HEK293 (cell line): ENCODE measurements at regions not wholly inside any gene's neighbourhood (a gene's known extent, or its start where the extent isn't known, plus 50 kb on each side); places are given as distances from the start of the nearest gene placed in this dataset.
A peak's percentile ranks its signal among the peaks of the same experiment; 100 is the strongest.

Source experiments
- CTCF ChIA-PET: fragments of 350-600 bp; formaldehyde crosslinking; extraction: SDS; loops from one replicate; lab custom pipeline; 2021; ENCODE audit warnings: antibody characterized with exemption; lab: Yijun Ruan, JAX
- POLR2A ChIA-PET: fragments of 300-600 bp; formaldehyde crosslinking; extraction: SDS; loops from one replicate; lab custom pipeline; 2020; ENCODE audit warnings: antibody characterized with exemption, inconsistent platforms; lab: Yijun Ruan, JAX
- H3K27ac ChIP-seq: fragments of 200-500 bp; sonication (Bioruptor generic); 2 replicates; pipeline ENCODE4 v1.5.1; 2014; ENCODE audit warnings: low read depth, low read length, control low read depth, inconsistent platforms; ENCODE audit errors: extremely low read depth
- H3K36me3 ChIP-seq, 2 experiments: fragments of 200-500 bp in 1 of 2; sonication (Bioruptor generic) in 1 of 2; 1 replicate in 1 of 2; 2 replicates in 1 of 2; pipeline ENCODE4 v1.5.1; 2014 to 2017; ENCODE audit warnings: inconsistent platforms in 2 of 2, low read length in 2 of 2; ENCODE audit not compliant: control insufficient read depth in 2 of 2, insufficient read depth in 1 of 2
- H3K4me1 ChIP-seq: fragments of 200-500 bp; sonication (Bioruptor generic); 2 replicates; pipeline ENCODE4 v1.5.1; 2014; ENCODE audit warnings: mild to moderate bottlenecking, low read length, inconsistent platforms; ENCODE audit not compliant: control insufficient read depth, insufficient read depth
- H3K4me3 ChIP-seq: 2 replicates; pipeline ENCODE4 v1.5.1; 2011; ENCODE audit warnings: low read depth, mild to moderate bottlenecking, control low read depth, low read length, moderate library complexity
- H3K9me3 ChIP-seq: fragments of 200-500 bp; sonication (Bioruptor generic); 2 replicates; pipeline ENCODE4 v1.5.1; 2014; ENCODE audit warnings: low read depth, low read length, inconsistent platforms; ENCODE audit not compliant: control insufficient read depth, insufficient read depth
- ATF2 ChIP-seq: fragments of 450-650 bp; formaldehyde crosslinking; IDR thresholded peaks from 2 replicates; pipeline ENCODE4 v1.5.1; 2016; ENCODE audit warnings: missing biosample characterization, missing genetic modification characterization, low read depth
- GLIS2 ChIP-seq: fragments of 450-650 bp; formaldehyde crosslinking; IDR thresholded peaks from 2 replicates; pipeline ENCODE4 v1.5.1; 2016; ENCODE audit warnings: missing biosample characterization, missing genetic modification characterization
- KLF17 ChIP-seq: fragments of 450-650 bp; formaldehyde crosslinking; IDR thresholded peaks from 2 replicates; pipeline ENCODE4 v1.5.1; 2016; ENCODE audit warnings: missing biosample characterization, missing genetic modification characterization
- MEIS1 ChIP-seq: sonication (generic); formaldehyde crosslinking; IDR thresholded peaks from 2 replicates; pipeline ENCODE4 v1.8.1; 2022; ENCODE audit warnings: missing genetic modification reagents, mild to moderate bottlenecking, borderline replicate concordance
- OSR2 ChIP-seq: fragments of 450-650 bp; formaldehyde crosslinking; IDR thresholded peaks from 2 replicates; pipeline ENCODE4 v1.5.1; 2016; ENCODE audit warnings: missing biosample characterization, missing genetic modification characterization
- PRDM1 ChIP-seq: fragments of 450-650 bp; formaldehyde crosslinking; IDR thresholded peaks from 2 replicates; pipeline ENCODE4; 2016; ENCODE audit warnings: missing biosample characterization, missing genetic modification characterization
- REPIN1 ChIP-seq: fragments of 450-650 bp; formaldehyde crosslinking; IDR thresholded peaks from 2 replicates; pipeline ENCODE4 v1.5.1; 2017; ENCODE audit warnings: missing biosample characterization, missing genetic modification characterization, low read depth
- SALL2 ChIP-seq: fragments of 450-650 bp; formaldehyde crosslinking; IDR thresholded peaks from 2 replicates; pipeline ENCODE4 v1.5.0; 2017; ENCODE audit warnings: missing biosample characterization, mild to moderate bottlenecking, missing genetic modification characterization, borderline replicate concordance
- SP3 ChIP-seq: fragments of 450-650 bp; formaldehyde crosslinking; IDR thresholded peaks from 2 replicates; pipeline ENCODE4 v1.5.1; 2016; ENCODE audit warnings: missing biosample characterization, missing genetic modification characterization
- ZBTB17 ChIP-seq: fragments of 450-650 bp; formaldehyde crosslinking; IDR thresholded peaks from 2 replicates; pipeline ENCODE4 v1.5.1; 2016; ENCODE audit warnings: missing biosample characterization, missing genetic modification characterization
- ZBTB44 ChIP-seq: fragments of 450-650 bp; IDR thresholded peaks from 2 replicates; pipeline ENCODE4 v1.5.1; 2018; ENCODE audit warnings: missing biosample characterization, mild to moderate bottlenecking, missing genetic modification characterization
- ZNF140 ChIP-seq: fragments of 450-650 bp; formaldehyde crosslinking; IDR thresholded peaks from 2 replicates; pipeline ENCODE4 v1.5.1; 2016; ENCODE audit warnings: missing biosample characterization, missing genetic modification characterization
- ZNF155 ChIP-seq: fragments of 450-650 bp; formaldehyde crosslinking; IDR thresholded peaks from 2 replicates; pipeline ENCODE4 v1.5.1; 2016; ENCODE audit warnings: missing biosample characterization, missing genetic modification characterization
- ZNF157 ChIP-seq: fragments of 450-650 bp; formaldehyde crosslinking; IDR thresholded peaks from 2 replicates; pipeline ENCODE4 v1.5.1; 2016; ENCODE audit warnings: missing biosample characterization, missing genetic modification characterization
- ZNF16 ChIP-seq: fragments of 450-650 bp; formaldehyde crosslinking; IDR thresholded peaks from 2 replicates; pipeline ENCODE4 v1.5.1; 2016; ENCODE audit warnings: low read depth, missing biosample characterization, missing genetic modification characterization
- ZNF280D ChIP-seq: fragments of 450-650 bp; formaldehyde crosslinking; IDR thresholded peaks from 2 replicates; pipeline ENCODE4 v1.5.1; 2016; ENCODE audit warnings: missing biosample characterization, missing genetic modification characterization
- ZNF335 ChIP-seq: fragments of 450-650 bp; formaldehyde crosslinking; conservative IDR thresholded peaks from 2 replicates; pipeline ENCODE4 v1.5.1; 2016; ENCODE audit warnings: missing biosample characterization, missing genetic modification characterization
- ZNF433 ChIP-seq: fragments of 450-650 bp; formaldehyde crosslinking; IDR thresholded peaks from 2 replicates; pipeline ENCODE4 v1.5.1; 2016; ENCODE audit warnings: missing biosample characterization, missing genetic modification characterization, low read depth
- ZNF514 ChIP-seq: fragments of 450-650 bp; formaldehyde crosslinking; IDR thresholded peaks from 2 replicates; pipeline ENCODE4 v1.5.1; 2016; ENCODE audit warnings: missing biosample characterization, missing genetic modification characterization
- ZNF549 ChIP-seq: fragments of 450-650 bp; IDR thresholded peaks from 2 replicates; pipeline ENCODE4 v1.5.1; 2018; ENCODE audit warnings: missing biosample characterization, missing genetic modification characterization, mild to moderate bottlenecking, inconsistent platforms, moderate library complexity
- ZNF558 ChIP-seq: fragments of 450-650 bp; formaldehyde crosslinking; IDR thresholded peaks from 2 replicates; pipeline ENCODE4 v1.5.1; 2016; ENCODE audit warnings: missing biosample characterization, missing genetic modification characterization
- ZNF585B ChIP-seq: fragments of 450-650 bp; formaldehyde crosslinking; IDR thresholded peaks from 2 replicates; pipeline ENCODE4 v1.5.1; 2016; ENCODE audit warnings: missing biosample characterization, missing genetic modification characterization
- ZNF664 ChIP-seq: fragments of 450-650 bp; formaldehyde crosslinking; IDR thresholded peaks from 2 replicates; pipeline ENCODE4 v1.5.1; 2016; ENCODE audit warnings: missing biosample characterization, missing genetic modification characterization
- ZSCAN30 ChIP-seq: fragments of 450-650 bp; IDR thresholded peaks from 2 replicates; pipeline ENCODE4 v1.5.1; 2018; ENCODE audit warnings: missing biosample characterization, mild to moderate bottlenecking, missing genetic modification characterization, moderate library complexity

GRCh38 chr6:19664878-19665612, 172.1 kb upstream of the ID4 start:
- H3K9me3 ChIP-seq, result no peaks in the 10 kb centered on the region
- ChIA-PET POLR2A (interaction anchor here (0.6 to 1.4 kb wide), 3 partner anchors 26 to 172 kb away, joined by 3 to 8 read pairs (median 5); partner anchors contain the start of gene ID4), CTCF (interaction anchor here (0.7 to 0.9 kb wide), 2 partner anchors 8 to 22 kb away, joined by 3 to 4 read pairs; no protein-coding TSS in a partner anchor)
- H3K27ac ChIP-seq, result no peak overlapping the region
- H3K36me3 ChIP-seq, result no peaks in the 10 kb centered on the region
- no peak overlapping the region for H3K4me3 ChIP-seq
- TF ChIP-seq ZSCAN30 (tag by site-specific recombination) (no peak), ZNF155 (no peak), ZNF433 (no peak), GLIS2 (no peak), ZBTB17 (tag by site-specific recombination) (no peak), ZNF558 (tag by site-specific recombination) (no peak), ZNF140 (no peak), ZNF664 (tag by site-specific recombination) (no peak), KLF17 (tag by site-specific recombination) (no peak), SP3 (tag by site-specific recombination) (no peak), PRDM1 (no peak), ATF2 (tag by site-specific recombination) (no peak), ZNF280D (tag by site-specific recombination) (no peak), SALL2 (no peak)
- TF ChIP-seq, all 188 proteins: peak for 0
- H3K4me1 ChIP-seq, result 0 out of 2 replicates have a peak, but pooled peaks cover 4% of the 10 kb centered on the region

- Histone ChIP-seq H3K4me1 (0 out of 2 replicates have a peak, but pooled peaks cover 4% of the 10 kb centered on the region), H3K4me3 (no peak overlapping the region), H3K9me3 (no peaks in the 10 kb centered on the region), H3K27ac (no peak overlapping the region), H3K36me3 (no peaks in the 10 kb centered on the region)
- CTCF ChIA-PET, result interaction anchor here (0.7 to 0.9 kb wide), 2 partner anchors 9 to 23 kb away, joined by 3 to 4 read pairs; no protein-coding TSS in a partner anchor
- POLR2A ChIA-PET, result interaction anchor here (0.5 to 1.4 kb wide), 2 partner anchors 139 to 171 kb away, joined by 4 to 5 read pairs; partner anchors contain the start of gene ID4
- TF ChIP-seq MEIS1 (CRISPR knock-in tag), result peak; percentile 73
- TF ChIP-seq ZNF335 (tag by site-specific recombination), result no peak
These were observed 171.6 kb upstream of the ID4 start for GRCh38 chr6:19665613-19665909.

- POLR2A ChIA-PET, result no interaction called here
- CTCF ChIA-PET, result no interaction called here
- Histone ChIP-seq H3K4me3 (no peak overlapping the region), H3K4me1 (0 out of 2 replicates have a peak, but pooled peaks cover 2% of the 10 kb centered on the region), H3K9me3 (no peaks in the 10 kb centered on the region), H3K27ac (no peak overlapping the region), H3K36me3 (no peaks in the 10 kb centered on the region)
- TF ChIP-seq ZNF157, result no peak
- no peak for TF ChIP-seq ZNF16 (tag by site-specific recombination)
- no peak for TF ChIP-seq ZNF514
- no peak for TF ChIP-seq ZBTB44 (tag by site-specific recombination)
- TF ChIP-seq OSR2 (tag by site-specific recombination), result no peak
- TF ChIP-seq REPIN1 (tag by site-specific recombination), result no peak
- no peak for TF ChIP-seq ZNF549 (tag by site-specific recombination)
- TF ChIP-seq ZNF585B (tag by site-specific recombination), result no peak
These were observed 168.5 kb upstream of the ID4 start for GRCh38 chr6:19668710-19669109.
